Osteoblast (primary cell): ENCODE measurements at regions not wholly inside any gene's neighbourhood (a gene's known extent, or its start where the extent isn't known, plus 50 kb on each side); places are given as distances from the start of the nearest gene placed in this dataset.

Experiments
- DNase-seq: peaks from one replicate; pipeline ENCODE4 v3.0.0; 2011; ENCODE audit warnings: low spot score, mixed read lengths; ENCODE audit not compliant: insufficient read length; ENCODE audit errors: missing footprints
- H2AFZ ChIP-seq: 2 replicates; pipeline ENCODE4 v1.6.0; 2011; ENCODE audit warnings: mild to moderate bottlenecking, low read length
- H3K27ac ChIP-seq: 2 replicates; pipeline ENCODE4 v1.5.1; 2011; ENCODE audit warnings: mild to moderate bottlenecking, low read depth, low read length, moderate library complexity
- H3K27me3 ChIP-seq: 2 replicates; pipeline ENCODE4 v1.6.0; 2012; ENCODE audit warnings: mild to moderate bottlenecking, control low read depth, inconsistent platforms, low read length, moderate library complexity; ENCODE audit not compliant: insufficient read depth
- H3K36me3 ChIP-seq: 2 replicates; pipeline ENCODE4 v1.5.1; 2011; ENCODE audit warnings: mild to moderate bottlenecking, low read length, control low read depth, moderate library complexity; ENCODE audit not compliant: insufficient read depth
- H3K4me1 ChIP-seq: 2 replicates; pipeline ENCODE4 v1.5.1; 2011; ENCODE audit warnings: mild to moderate bottlenecking, low read length, control low read depth, moderate library complexity; ENCODE audit not compliant: insufficient read depth
- H3K4me2 ChIP-seq: 2 replicates; pipeline ENCODE4 v1.6.0; 2011; ENCODE audit warnings: mild to moderate bottlenecking, low read length; ENCODE audit not compliant: insufficient read depth
- H3K4me3 ChIP-seq: fragments of 200-600 bp; sonication (generic); 3 replicates; pipeline ENCODE4 v1.5.1; 2012; ENCODE audit warnings: mild to moderate bottlenecking, low read length, inconsistent platforms; ENCODE audit not compliant: insufficient read depth
- H3K79me2 ChIP-seq: 2 replicates; pipeline ENCODE4 v1.6.0; 2012; ENCODE audit warnings: mild to moderate bottlenecking, low read length, control low read depth, inconsistent platforms; ENCODE audit not compliant: insufficient read depth
- H3K9me3 ChIP-seq: 2 replicates; pipeline ENCODE4 v1.5.1; 2011; ENCODE audit warnings: low read depth, low read length, control low read depth
- H4K20me1 ChIP-seq: 2 replicates; pipeline ENCODE4 v1.6.0; 2012; ENCODE audit warnings: mild to moderate bottlenecking, low read length, control low read depth; ENCODE audit not compliant: insufficient read depth
- CTCF ChIP-seq: IDR thresholded peaks from 2 replicates; pipeline ENCODE4 v1.5.1; 2011; ENCODE audit warnings: mild to moderate bottlenecking, low read depth, low read length, moderate library complexity; ENCODE audit errors: extremely low read depth

- H3K27me3 ChIP-seq = no peaks in the 10 kb centered on the region
- no peaks in the 10 kb centered on the region for H3K9me3 ChIP-seq
- no peaks in the 10 kb centered on the region for H3K4me1 ChIP-seq
- no peak overlapping the region for H3K4me2 ChIP-seq
- no peak overlapping the region for H3K27ac ChIP-seq
- H4K20me1 ChIP-seq = no peaks in the 10 kb centered on the region
- TF ChIP-seq CTCF = no peak
- no peak overlapping the region for H2AFZ ChIP-seq
- DNase-seq = no peak
- H3K79me2 ChIP-seq = no peaks in the 10 kb centered on the region
- H3K4me3 ChIP-seq = no peak overlapping the region
- no peaks in the 10 kb centered on the region for H3K36me3 ChIP-seq
Observed at GRCh38 chr1:98294127-98294526, 367.4 kb upstream of the SNX7 start.

GRCh38 chr1:98292994-98293393, 368.5 kb upstream of the SNX7 start:
- Histone ChIP-seq H3K4me1 (no peaks in the 10 kb centered on the region), H4K20me1 (no peaks in the 10 kb centered on the region), H3K9me3 (no peaks in the 10 kb centered on the region), H3K79me2 (no peaks in the 10 kb centered on the region), H3K36me3 (no peaks in the 10 kb centered on the region), H3K4me3 (no peak overlapping the region), H3K4me2 (no peak overlapping the region), H3K27me3 (no peaks in the 10 kb centered on the region), H3K27ac (no peak overlapping the region), H2AFZ (no peak overlapping the region)
- no peak for DNase-seq
- TF ChIP-seq CTCF = no peak

DNA sequence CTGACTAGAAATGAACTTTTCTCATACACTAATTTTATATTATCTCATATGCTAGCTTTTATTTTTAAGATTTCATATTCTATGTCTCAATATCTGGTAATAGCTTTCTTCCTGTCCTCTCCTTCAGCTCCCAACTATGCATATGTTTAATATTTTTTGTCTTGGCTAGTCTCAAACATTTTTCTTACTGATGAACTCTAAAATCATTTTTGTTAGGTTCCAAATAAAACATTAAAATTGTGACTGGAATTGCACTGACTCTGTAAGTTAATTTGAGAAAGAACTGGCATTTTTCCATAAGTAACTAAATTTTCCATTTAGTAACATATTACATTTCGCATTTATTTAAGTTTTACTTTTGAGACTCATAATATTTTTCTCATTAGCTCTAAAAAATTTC, 368.5 kb upstream of the DPYD start:
- DNase-seq = no peak
- no peak for TF ChIP-seq CTCF

GRCh38 chr1:98288494-98288893, 367.7 kb upstream of the DPYD start:
- no peak overlapping the region for H2AFZ ChIP-seq
- no peak overlapping the region for H3K27ac ChIP-seq
- no peak overlapping the region for H3K4me2 ChIP-seq
- no peaks in the 10 kb centered on the region for H3K36me3 ChIP-seq
- no peaks in the 10 kb centered on the region for H3K9me3 ChIP-seq
- no peak overlapping the region for H3K4me3 ChIP-seq
- H4K20me1 ChIP-seq = no peaks in the 10 kb centered on the region
- no peaks in the 10 kb centered on the region for H3K79me2 ChIP-seq
- TF ChIP-seq CTCF = no peak
- no peaks in the 10 kb centered on the region for H3K4me1 ChIP-seq
- H3K27me3 ChIP-seq = no peaks in the 10 kb centered on the region
- no peak for DNase-seq

More for the DNA sequence above, 368.5 kb upstream of the DPYD start:
- no peak overlapping the region for H3K4me3 ChIP-seq
- no peak overlapping the region for H3K4me2 ChIP-seq
- no peaks in the 10 kb centered on the region for H4K20me1 ChIP-seq
- no peaks in the 10 kb centered on the region for H3K79me2 ChIP-seq
- no peak overlapping the region for H3K27ac ChIP-seq
- no peaks in the 10 kb centered on the region for H3K4me1 ChIP-seq
- H2AFZ ChIP-seq = no peak overlapping the region
- no peaks in the 10 kb centered on the region for H3K27me3 ChIP-seq
- H3K9me3 ChIP-seq = no peaks in the 10 kb centered on the region
- H3K36me3 ChIP-seq = no peaks in the 10 kb centered on the region
